ENCODE measurements at regions not wholly inside any gene's neighbourhood (a gene's known extent, or its start where the extent isn't known, plus 50 kb on each side); places are given as distances from the start of the nearest gene placed in this dataset.

DNA sequence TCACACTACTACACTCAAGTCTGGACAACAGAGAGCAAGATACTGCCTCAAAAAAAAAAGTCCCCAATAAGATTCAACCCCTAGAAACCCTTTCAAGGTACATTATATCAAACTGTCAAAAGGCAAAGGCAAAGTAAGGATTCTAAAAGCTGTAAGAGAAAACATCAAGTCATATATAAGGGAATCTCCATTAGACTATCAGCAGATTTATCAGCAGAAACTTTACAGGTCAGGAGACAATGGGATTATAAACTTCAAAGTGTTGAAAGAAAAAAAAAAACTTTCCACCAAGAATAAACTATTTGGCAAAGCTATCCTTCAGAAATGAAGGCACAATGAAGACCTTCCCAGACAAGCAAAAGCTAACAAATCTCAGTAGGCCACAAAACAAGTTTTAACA, 63.5 kb upstream of the DMRT1 start:
- no peak for DNase-seq

DNA sequence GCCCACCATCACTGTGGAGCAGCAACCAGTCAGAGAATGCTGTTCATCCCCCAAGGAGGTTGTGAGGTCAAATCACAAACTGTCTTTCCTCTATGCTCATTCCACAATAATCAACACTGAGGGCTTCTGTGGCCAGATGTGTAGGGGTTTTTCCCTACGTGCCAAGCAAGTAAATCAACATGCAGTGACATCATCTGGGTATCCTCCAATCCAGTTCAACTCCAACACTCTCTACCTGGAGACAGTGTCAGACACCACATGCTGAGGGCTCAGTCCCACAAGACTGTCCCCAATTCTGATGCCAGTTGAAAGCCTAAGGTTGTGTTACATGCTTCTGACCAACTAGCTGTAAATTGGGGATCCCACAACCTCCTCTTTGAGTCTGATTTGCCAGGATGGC, 57.3 kb upstream of the DMRT1 start:
- no peak for DNase-seq

DNA sequence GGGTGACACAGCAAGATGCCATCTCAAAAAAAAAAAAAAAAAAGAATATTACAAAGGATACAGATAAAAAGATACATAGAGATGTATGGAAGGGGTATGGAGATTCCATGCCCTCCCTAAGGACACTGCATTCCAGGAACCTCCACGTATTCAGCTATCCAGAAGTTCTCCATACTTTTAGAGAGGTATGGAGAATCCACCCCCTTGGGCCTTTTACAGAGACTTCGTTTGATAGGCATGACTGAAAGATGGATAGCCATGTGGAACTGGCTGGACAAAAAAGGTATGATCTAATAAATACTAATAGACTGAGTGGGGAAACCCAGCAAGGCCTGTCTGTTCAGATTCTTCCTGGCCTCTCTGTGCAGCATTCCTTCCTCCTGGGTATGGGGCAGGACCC, 56.6 kb upstream of the DMRT1 start:
- no peak for DNase-seq

DNA sequence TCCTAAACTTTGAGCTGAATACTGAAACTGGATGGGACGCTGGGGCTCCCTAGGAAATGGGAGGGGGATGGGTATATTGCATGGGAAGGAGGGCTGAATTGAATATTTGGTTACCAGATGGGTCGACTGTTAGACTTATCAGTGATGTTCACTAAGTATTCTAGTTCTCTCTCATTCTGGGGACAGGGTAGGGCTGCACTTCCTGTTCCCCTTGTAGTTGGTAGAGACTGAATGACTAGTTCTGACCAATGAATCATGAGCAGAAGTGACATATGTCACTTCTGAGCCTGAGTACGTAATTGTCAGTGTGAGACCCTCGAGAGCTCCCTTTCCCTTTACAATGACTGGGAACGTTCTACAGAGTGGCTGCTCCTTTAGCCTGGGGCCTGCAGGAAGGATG, 55.5 kb upstream of the DMRT1 start:
- DNase-seq, result no peak

DNA sequence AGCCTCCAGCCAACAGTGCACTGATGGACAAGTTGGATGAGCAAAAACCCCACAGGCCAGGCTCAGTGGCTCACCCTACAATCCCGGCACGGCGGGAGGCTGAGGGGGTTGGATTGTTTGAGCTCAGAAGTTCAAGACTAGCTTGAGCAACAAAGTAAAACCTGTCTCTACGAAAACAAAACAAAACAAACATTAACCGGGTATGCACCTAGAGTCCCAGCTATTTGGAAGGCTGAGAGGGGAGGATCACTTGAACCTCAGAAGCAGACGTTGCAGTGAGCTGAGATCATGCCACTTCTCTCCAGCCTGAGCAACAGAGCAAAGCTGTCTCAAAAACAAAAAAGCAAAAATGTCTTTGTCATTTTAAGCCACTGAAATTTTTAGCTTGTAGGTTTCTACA, 55.1 kb upstream of the DMRT1 start:
- no peak for DNase-seq

DNA sequence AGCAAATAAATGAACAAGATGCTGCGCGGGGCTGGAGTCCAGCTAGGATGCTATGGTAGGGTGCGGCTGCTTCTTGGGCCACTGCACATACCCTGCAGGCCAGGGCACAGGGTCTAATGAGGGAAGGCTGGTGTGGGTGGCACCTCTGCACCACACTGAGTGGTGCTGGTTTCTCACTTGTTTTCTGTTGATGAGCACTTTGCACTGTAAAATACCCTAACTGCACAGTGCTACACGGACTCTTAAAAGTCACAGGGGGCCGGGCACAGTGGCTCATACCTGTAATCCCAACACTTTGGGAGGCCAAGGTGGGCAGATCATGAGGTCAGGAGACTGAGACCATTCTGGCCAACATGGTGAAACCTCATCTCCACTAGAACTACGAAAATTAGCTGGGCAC, 52.7 kb upstream of the DMRT1 start:
- DNase-seq, result no peak
